GM18870 (cell line): ENCODE measurements at regions not wholly inside any gene's neighbourhood (a gene's known extent, or its start where the extent isn't known, plus 50 kb on each side); places are given as distances from the start of the nearest gene placed in this dataset.

ENCODE experiments used
- ATAC-seq: cut with Tn5 transposase; IDR thresholded peaks from one replicate; pipeline ENCODE4 v1.9.1; 2021; ENCODE audit warnings: moderate library complexity; ENCODE audit not compliant: unreplicated experiment

DNA sequence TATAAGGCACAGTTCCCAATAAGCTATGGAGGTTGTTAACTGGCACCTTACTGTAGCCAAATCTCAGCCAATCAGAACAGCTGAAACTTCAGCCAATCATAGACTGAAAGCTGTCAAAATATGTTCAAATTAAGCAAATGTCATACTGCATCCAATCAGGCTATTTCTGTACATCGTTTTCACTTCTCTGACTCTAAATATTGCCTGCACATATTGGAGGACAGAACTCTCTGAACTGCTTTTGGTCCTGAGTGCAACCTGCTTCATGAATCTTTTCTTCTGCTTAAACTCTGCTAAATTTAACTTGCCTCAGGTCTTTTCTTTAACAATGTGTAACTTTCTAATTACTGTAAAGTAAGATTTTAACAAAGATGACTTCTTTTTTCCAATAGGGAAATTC lies 1198.9 kb upstream of the PCDH7 start:
- no peak for ATAC-seq

DNA sequence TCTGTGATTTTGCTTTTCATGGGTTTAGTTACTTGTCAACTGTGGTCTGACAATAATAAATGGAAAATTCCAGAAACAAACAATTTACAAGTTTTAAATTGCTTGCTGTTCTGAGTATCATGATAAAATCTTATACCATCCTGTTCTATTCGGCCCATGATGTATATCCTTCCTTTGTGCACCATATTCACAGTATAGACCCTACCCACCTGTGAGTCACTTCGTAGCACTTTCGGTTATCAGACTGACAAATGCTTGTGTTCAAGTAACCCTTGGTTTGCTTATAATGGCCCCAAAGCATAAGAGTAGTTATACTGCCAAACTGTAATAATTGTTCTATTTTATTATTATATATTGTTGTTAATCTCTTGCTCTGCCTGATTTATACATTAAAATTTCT lies 1183.4 kb upstream of the PCDH7 start:
- ATAC-seq: no peak

DNA sequence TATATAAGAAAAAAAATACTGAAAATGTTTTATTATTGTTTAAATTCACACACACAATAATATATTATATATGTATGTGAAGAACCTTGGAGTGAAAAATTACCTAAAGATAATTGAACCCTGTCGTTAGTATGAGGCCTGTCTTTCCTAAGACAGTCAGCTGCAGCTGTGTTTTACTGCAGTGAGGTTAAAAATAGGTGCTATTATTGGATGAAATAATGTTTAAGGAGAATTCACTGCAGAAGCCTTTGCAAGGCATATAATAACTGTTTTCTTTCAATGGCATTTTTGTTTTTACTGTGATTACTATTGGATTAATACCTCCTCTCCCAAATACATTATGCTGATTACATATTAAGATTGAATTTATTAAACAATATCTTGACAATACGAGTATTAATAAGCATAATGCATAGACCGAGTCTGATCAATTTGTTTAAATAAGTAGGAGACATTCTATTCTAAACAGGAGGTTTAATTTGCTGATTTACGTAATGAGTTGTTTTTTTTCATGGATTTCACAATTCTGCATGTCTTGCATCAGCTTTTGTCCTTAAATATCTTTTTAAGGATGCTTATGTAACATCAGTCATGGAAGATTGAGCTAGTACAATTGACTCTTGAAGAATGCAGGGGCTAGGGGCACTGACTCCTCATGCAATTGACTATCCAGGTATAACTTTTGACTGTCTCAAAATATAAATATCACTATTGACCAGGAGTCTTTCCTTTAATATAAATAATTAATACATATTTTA lies 1181.1 kb upstream of the PCDH7 start:
- no peak for ATAC-seq

DNA sequence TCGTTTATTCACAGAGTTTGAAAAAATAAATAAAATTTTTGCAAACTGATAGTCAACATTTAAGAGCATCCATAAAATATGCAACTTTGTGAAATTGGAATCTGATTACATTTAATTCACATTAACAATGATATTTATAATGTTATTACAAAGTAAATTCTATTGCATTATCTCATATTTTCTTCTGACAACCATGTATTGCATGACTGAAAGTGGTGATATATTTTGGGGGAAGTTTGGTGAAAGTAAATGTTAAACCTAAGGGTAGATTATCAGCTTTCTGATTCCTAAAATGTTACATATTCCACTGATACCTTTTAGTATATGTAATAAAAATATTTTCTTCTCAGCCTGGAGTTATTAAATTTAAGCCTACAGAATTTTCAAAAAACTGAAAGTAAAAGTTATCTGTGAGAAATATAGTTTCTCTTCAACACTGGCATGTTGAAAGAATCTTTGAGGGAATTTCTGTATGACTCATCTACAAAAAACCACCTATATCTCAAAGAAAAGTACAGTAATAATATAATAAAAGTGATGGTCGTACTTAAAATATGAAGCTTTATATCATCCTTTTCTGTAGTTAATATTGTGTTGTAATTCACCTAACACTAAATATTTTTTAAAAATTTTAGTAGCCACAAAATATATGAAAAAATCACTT lies 1179.6 kb upstream of the PCDH7 start:
- ATAC-seq: no peak

DNA sequence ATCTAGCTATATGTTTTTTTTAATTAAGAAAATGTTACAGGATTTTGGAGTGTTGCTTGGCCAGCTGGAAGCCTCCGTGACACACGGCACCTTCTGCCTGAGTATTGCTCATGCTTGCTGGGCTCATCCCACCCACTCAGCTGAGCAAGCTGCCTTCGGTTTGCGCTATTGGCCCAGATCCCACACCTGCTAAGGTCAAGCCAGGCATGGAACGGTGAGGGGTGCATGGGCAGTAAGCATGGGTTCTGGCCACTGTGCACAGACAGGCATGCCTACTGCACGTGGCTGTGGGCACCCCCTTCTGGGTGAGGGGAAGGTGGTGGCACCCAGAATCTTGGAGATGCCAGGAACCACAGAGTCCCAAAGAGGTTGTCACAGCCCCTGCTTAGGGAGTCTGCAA lies 1178.4 kb upstream of the PCDH7 start:
- ATAC-seq: no peak

DNA sequence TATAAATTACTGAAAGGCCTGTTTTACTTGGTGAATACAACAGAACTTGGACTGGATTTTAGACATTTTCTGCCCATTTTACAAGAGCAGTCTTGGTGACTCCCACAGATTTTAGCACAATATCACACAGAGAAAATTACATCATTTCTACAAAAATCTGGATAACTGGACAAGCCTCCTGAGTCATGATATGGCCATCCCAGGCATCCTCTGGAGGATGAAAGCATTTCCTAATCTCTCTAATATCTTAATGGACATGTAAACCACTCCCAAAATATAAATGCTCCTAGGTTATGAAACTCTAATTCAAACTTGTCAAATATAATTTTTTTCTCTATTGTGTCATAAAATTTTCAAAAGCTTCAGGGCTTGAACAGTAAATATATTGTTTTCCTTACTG lies 1170.8 kb upstream of the PCDH7 start:
- ATAC-seq: no peak

DNA sequence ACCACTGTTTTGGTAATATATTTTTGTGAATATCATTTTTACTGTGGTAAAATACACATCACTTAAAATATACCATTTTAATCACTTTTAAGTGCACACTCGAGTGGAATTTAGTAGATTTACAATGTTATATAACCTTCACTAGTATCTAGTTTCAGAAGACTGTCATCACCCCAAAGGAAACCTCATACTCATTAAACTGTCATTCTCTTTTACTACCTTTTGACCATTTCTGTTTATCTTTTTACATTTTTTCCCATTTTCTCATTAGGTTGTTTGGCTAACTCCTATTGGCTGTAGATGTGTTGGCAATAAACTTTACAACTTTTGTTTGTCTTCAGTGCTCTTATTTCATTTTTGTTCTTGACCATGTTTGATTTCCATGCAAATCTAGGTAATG lies 1168.3 kb upstream of the PCDH7 start:
- no peak for ATAC-seq

DNA sequence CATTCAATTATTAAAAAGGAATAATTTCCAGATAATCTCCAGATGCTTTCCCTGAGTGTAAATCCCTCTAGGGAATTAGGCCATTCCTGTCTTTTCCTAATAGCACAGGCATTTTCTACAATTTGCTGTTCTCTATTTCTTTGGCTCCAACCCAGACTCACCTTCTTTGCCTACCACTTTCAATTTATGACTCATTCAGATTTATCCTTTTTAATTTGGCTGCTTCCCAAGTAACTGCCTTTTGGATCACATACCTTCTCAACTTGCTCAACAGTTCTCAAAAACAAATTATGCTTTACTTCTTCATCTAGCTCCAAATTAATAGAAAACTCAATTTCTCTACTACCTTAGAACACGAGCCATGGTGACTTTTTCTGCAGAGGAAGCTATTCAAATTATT lies 1166.3 kb upstream of the PCDH7 start:
- ATAC-seq: no peak

DNA sequence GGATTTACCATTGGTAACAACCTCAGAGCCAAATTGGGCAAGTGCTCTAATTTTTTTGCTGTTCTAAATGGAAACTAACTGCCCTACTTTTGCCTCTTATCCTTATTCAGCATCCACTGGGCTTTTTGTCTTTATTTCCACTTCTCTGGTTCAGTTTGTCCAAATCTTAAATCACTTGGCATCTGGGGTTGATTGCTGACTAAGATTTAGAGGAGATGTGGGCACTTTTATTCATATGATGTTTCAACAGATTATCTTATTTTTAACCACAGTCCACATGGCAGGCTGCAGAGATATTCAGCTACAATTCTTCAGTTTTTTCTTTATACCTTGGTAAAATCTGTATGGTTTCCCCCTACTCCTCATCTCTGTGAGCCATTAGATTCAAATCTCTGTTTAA lies 1161.4 kb upstream of the PCDH7 start:
- no peak for ATAC-seq

DNA sequence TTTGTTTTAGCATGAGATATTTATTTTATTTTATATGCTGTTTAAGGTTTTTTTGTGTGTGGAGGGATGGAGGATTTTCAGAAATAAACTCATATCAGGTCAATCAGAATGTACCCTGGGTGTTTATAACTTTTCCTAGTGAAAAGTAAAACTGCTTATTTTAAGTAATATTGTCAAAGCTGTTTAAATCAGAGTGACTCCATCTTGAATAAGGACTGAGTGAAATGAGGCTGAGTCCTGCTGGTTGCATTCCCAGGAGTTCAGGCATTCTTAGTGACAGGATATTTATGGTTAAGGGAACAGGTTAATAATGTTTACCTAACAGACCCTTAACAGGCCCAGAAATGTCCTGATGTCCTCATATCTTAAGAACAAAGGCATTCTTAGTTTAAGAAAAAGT lies 1160.9 kb upstream of the PCDH7 start:
- ATAC-seq: no peak

DNA sequence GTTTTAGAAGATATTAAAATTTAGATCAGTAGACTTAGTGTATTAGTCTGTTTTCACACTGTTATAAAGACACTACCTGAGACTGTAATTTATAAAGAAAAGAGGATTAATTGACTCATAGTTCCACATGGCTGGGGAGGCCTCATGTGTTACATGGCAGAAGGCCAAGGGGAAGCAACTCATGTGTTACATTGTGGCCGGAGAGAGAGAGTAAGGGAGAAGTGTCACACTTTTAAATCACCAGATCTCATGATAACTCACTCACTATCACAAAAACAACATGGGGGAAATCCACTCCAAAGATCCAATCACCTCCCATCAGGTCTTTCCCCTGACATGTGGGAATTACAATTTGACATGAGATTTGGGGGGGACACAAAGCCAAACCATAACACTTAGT lies 1159.7 kb upstream of the PCDH7 start:
- no peak for ATAC-seq

DNA sequence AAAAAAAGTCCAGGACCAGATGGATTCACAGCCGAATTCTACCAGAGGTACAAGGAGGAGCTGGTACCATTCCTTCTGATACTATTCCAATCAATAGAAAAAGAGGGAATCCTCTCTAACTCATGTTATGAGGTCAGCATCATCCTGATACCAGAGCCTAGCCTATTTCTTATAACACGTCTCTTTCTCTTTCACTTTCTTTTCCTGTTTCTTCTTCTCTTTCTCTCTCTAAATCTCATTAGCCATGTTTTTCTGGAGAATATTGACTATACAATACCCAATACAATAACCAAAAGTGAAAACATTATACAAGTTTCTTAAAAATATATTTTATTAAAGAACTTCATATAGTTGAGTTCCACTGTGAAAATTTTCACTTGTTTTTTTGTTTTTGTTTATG lies 1154.9 kb upstream of the PCDH7 start:
- no peak for ATAC-seq

DNA sequence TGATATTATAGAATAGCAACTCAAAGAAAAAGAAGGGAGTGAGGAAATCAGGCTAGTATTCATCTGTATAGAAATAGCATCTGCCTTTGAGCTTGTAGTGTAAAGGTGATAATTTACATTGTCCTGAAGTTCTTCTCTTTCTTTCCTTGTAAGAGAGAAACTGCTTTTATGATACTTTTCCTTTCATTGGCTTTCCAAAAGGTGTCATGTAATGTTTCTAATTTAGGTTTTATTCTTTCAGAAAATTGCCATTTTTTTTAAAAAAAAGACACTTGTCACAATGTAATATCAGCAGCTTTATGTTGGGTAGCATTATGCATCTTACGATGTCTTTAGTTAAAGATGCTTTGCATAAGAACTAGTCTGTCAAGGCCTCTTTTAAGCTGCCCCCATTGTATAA lies 1153.8 kb upstream of the PCDH7 start:
- ATAC-seq: no peak

DNA sequence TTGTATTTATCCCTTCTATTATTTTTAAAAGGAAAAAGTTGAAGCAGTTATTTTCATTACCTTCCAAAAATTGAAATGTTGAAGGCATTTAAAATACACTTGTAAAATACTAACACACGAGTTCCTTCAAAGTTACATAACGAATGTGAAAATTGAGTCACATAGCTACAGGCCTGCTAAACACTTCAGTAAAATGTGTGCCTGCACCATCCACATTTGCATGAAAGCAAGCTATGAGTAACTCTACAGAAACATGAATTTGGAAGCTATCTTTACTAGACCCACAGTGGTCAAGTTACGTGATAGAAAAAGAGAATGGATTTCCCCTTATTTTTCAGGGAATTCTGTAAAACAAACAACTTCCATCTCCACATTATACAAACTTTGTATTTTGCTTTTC lies 1148.8 kb upstream of the PCDH7 start:
- ATAC-seq: no peak

DNA sequence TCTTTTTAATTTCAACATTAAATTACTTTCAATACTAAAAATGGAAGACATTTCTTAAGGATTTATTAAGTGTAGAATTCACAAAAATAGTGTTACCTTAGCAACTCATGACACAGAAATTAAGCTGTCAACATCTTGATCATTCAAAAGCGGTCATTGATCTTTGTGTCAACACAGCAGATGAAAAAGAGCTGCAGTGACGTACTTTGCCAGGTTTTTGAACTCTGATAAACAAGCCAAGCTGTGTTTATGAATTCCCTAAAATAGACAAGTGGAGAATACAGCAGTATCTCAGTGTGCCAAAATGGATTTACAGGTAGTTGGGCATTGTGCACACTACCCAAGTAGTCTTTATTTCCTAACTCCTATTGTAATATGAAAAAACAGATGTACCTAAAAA lies 1141.8 kb upstream of the PCDH7 start:
- no peak for ATAC-seq

DNA sequence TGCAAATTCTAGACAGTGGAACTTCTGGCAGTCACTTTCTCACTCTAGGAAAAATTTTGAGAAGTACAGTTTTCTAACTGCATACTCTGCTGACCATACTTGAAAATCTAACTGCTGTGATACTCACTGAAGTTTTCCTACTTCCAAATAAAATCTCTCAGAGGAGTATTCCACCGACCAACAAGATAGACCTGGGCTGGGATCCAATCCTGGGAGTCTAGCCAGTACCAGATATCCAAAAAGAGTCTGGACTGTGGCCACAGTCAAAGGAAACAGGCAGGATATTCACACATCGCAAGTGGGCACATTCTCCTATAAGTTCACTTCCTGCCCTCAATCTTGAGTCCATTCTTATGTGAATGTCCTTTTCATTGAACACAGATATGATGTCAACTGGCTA lies 1138.7 kb upstream of the PCDH7 start:
- no peak for ATAC-seq

DNA sequence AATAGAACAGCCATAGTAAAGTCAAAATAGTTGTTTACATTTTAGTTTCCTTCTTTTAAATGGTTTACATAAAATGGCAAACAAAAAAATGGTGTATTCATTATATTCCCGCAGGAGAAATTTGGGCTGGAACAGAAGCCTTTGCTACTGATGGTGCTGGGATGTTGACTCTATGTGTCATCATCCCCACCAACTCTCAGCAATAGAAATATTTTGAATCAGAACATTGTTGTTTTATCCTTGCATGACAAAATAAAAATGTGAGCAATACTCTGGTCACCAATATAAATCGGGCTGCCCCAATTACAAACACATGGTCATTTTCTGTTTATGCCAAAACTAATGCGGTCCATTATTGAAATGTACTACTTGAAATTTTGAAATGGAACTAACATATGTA lies 1131.6 kb upstream of the PCDH7 start:
- ATAC-seq: no peak

DNA sequence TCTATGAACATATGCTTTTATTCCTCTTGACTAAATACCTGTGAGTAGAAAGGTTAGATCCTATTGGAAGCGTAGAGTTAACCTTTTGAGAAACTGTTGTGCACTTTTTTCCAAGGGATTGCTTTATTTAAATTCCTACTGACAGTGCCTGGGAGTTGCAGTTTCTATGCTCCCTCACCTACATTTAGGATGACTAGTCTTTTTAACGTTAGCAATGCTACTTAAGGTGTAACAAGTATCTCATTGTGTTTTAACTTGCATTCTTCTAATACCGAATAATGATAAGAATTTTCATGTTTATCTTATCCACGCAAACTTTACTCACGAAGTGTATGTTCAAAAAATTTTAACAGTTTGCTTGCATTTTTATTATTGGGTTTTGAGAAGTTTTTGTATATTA lies 1123.9 kb upstream of the PCDH7 start:
- no peak for ATAC-seq

DNA sequence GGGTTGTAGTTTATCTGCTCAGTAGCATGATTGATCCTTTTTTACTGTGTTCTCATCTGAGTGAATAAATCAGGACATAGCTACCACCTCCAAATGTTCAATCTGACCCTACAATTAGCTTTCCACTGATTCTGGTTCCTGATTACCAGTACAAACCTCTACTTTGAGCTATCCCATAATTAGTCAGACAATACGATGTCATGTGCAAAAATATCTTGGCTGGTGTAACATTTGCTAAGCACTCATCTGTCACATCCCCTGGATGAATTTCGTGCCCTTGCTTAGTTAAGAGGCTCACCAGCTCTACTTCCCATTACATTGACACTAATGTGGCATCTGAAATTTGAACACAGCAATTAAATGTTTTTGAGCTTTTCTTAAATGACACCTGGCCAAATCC lies 1101.0 kb upstream of the PCDH7 start:
- ATAC-seq: no peak

DNA sequence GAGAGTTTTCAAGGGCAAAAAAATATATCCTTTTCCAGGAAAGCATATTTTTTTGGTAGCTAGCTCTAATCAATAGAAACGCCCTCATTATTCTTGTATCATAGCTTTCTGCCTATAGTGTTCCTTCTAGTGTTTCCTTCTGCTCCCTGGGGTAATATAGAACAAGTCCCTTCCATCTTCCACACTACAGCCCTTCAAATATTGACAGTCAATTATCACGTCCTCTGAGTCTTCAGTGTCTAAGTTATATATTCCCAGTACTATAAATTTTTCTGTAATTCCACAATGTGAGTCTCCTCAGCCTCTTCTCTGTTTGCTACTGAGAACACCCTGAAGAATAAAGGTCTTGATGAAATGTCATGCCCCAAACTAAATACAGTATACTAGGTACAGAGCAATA lies 1088.0 kb upstream of the PCDH7 start:
- no peak for ATAC-seq

DNA sequence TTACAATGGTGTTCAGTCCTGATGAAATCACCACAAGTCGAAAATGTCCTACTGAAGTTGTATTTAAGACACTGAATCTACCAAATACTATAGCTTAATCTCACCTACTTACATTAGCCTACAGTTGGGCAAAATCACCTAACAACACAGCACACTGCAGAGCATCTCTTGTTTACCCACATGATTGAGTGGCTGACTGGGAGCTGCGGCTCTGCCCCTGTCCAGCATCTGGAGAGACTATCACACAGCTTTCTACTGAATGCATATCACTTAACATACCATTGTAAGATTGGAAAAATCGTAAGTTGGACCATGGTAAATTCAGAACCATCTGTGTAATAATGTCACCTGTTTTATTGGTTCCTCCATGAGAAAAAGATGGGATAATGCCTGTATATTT lies 1083.2 kb upstream of the PCDH7 start:
- ATAC-seq: no peak

DNA sequence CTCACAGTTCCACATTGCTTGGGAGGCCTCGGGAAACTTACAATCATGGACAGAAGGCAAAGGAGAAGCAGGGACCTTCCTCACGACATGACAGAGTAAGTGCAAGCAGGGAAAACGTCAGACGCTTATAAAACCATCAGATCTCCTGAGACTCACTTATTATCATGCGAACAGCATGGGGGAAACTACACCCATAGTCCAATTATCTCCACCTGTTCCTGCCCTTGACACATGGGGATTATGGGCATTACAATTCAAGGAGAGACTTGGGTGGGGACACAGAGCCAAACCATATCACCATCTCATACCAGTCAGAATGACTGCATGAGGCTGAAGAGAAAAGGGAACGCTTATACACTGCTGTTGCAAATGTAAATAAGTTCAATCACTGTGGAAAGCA lies 1066.9 kb upstream of the PCDH7 start:
- no peak for ATAC-seq

DNA sequence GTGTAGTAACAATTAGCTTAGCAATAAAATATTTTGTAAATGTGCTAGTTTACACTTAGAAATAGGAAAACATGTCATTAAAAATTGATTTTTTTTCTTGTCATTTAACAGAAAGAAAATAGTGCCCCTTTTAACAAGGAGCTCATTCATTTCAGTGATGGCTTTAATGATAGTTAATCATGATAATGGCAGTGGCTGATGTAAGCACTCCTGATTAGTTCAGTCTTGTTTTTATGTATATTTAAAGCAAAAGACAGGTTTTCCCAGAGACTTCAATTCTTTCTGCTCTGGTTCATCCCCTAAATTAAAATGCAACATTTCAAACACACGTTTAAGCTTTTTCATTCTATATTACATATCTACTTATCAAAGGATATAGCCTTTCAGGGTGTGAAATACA lies 1039.5 kb upstream of the PCDH7 start:
- ATAC-seq: no peak
